GM19035 (cell line): ENCODE measurements at regions not wholly inside any gene's neighbourhood (a gene's known extent, or its start where the extent isn't known, plus 50 kb on each side); places are given as distances from the start of the nearest gene placed in this dataset.
"Not testable (repeated sequence)": the region's sequence is repeated elsewhere in the genome, so short reads cannot be mapped to it uniquely, and the experiment has no call there.

ENCODE experiments used
- ATAC-seq: cut with Tn5 transposase; IDR thresholded peaks from one replicate; pipeline ENCODE4 v1.9.1; 2021; ENCODE audit not compliant: unreplicated experiment

- ATAC-seq = no peak
Observed at GRCh38 chr3:71994906-71995305, 210.0 kb upstream of the PROK2 start.

GRCh38 chr3:71994203-71994602, 209.3 kb upstream of the PROK2 start:
- ATAC-seq = no peak

- no peak for ATAC-seq
Observed at GRCh38 chr3:71991681-71992080, 206.7 kb upstream of the PROK2 start.

- no peak for ATAC-seq
Observed at GRCh38 chr3:71991046-71991445, 206.1 kb upstream of the PROK2 start.

- ATAC-seq = no peak
Observed at GRCh38 chr3:71990545-71990944, 205.6 kb upstream of the PROK2 start.

GRCh38 chr3:71989165-71989564, 204.2 kb upstream of the PROK2 start:
- no peak for ATAC-seq

- no peak for ATAC-seq
Observed at GRCh38 chr3:71987828-71988227, 202.9 kb upstream of the PROK2 start.

GRCh38 chr3:71987089-71987735, 202.3 kb upstream of the PROK2 start:
- ATAC-seq = no peak

- no peak for ATAC-seq
Observed at GRCh38 chr3:71986606-71987005, 201.7 kb upstream of the PROK2 start.

- peak; percentile 89 for ATAC-seq
Observed at GRCh38 chr3:71984843-71985613, 200.1 kb upstream of the PROK2 start.

- ATAC-seq = no peak
Observed at GRCh38 chr3:71983694-71984093, 198.7 kb upstream of the PROK2 start.

- not testable (repeated sequence) for ATAC-seq
Observed at GRCh38 chr3:71982506-71983258, 197.7 kb upstream of the PROK2 start.

- ATAC-seq = no peak
Observed at GRCh38 chr3:71979175-71979574, 194.2 kb upstream of the PROK2 start.

GRCh38 chr3:71978150-71978721, 193.3 kb upstream of the PROK2 start:
- ATAC-seq = peak; percentile 83

- no peak for ATAC-seq
Observed at GRCh38 chr3:71977525-71977924, 192.6 kb upstream of the PROK2 start.

GRCh38 chr3:71975573-71975972, 190.6 kb upstream of the PROK2 start:
- ATAC-seq = no peak

GRCh38 chr3:71974786-71975185, 189.8 kb upstream of the PROK2 start:
- ATAC-seq = no peak

- no peak for ATAC-seq
Observed at GRCh38 chr3:71973274-71974030, 188.5 kb upstream of the PROK2 start.

- no peak for ATAC-seq
Observed at GRCh38 chr3:71972031-71972430, 187.1 kb upstream of the PROK2 start.

GRCh38 chr3:71968544-71968943, 183.6 kb upstream of the PROK2 start:
- ATAC-seq = no peak

- no peak for ATAC-seq
Observed at GRCh38 chr3:71966185-71966584, 181.2 kb upstream of the PROK2 start.
